ENCODE measurements at regions not wholly inside any gene's neighbourhood (a gene's known extent, or its start where the extent isn't known, plus 50 kb on each side); places are given as distances from the start of the nearest gene placed in this dataset.
"Not testable (repeated sequence)": the region's sequence is repeated elsewhere in the genome, so short reads cannot be mapped to it uniquely, and the experiment has no call there.

GRCh38 chr4:3909616-3910015, 143.4 kb downstream of the ADRA2C start:
- TF ChIP-seq CTCF (conservative IDR thresholded peaks at IDR 0.05; ENCODE audit: low read length); EZH2phosphoT487 (IDR thresholded peaks at IDR 0.05; ENCODE audit: borderline replicate concordance, low read depth, low read length): not testable (repeated sequence)

All from OCI-LY7 (cell line).